ENCODE measurements at regions not wholly inside any gene's neighbourhood (a gene's known extent, or its start where the extent isn't known, plus 50 kb on each side); places are given as distances from the start of the nearest gene placed in this dataset.

DNA sequence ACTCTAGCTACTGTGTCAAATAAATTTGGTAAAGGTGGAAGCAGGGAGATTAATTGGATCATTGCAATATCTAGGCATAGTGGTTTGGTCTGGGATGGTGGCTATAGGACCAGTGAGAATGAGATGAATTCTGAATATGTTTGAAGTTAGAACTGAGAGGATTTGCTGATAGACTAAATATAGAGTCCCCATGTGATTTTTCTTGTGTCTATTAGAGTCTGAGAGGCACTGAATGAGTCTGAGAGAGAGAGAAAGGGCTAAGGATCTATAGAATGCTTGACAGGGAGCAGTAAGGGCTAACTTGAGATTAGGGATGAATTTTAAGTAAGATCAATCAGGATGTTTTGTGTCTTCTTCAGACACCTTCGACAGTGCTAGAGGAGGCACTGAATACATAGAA is 77.9 kb upstream of the CHL1 start:
- H3K27ac Mint-ChIP-seq = no peak overlapping the region
- H3K4me3 Mint-ChIP-seq = no peak overlapping the region
- CTCF ChIA-PET = no interaction called here
- peaks cover 3% of the 10 kb centered on the region for H3K27me3 Mint-ChIP-seq (ENCODE audit: low read depth)
- H3K9me3 Mint-ChIP-seq = no peaks in the 10 kb centered on the region
- intact Hi-C loops (cut with micrococcal nuclease) = no loop called here
- no peak for DNase-seq
- H3K36me3 Mint-ChIP-seq (ENCODE audit: low read depth) = no peaks in the 10 kb centered on the region
- H3K4me1 Mint-ChIP-seq (ENCODE audit: low read depth) = no peaks in the 10 kb centered on the region

- intact Hi-C loops (cut with micrococcal nuclease) = no loop called here
- Mint-ChIP-seq H3K4me3 (no peak overlapping the region), H3K36me3 (ENCODE audit: low read depth) (no peaks in the 10 kb centered on the region), H3K27me3 (ENCODE audit: low read depth) (no peaks in the 10 kb centered on the region), H3K4me1 (ENCODE audit: low read depth) (no peaks in the 10 kb centered on the region), H3K9me3 (no peaks in the 10 kb centered on the region), H3K27ac (no peak overlapping the region)
- DNase-seq = no peak
- CTCF ChIA-PET = interaction anchor here (0.6 kb wide), 1 partner anchor 234 kb away, joined by 5 read pairs; no protein-coding TSS in a partner anchor
These were observed 73.2 kb upstream of the CHL1 start for GRCh38 chr3:123341-123740.

GRCh38 chr3:124557-125179 is 71.9 kb upstream of the CHL1 start:
- Mint-ChIP-seq H3K27ac (no peak overlapping the region), H3K4me1 (ENCODE audit: low read depth) (no peaks in the 10 kb centered on the region), H3K4me3 (no peak overlapping the region), H3K36me3 (ENCODE audit: low read depth) (no peaks in the 10 kb centered on the region), H3K9me3 (no peaks in the 10 kb centered on the region), H3K27me3 (ENCODE audit: low read depth) (no peaks in the 10 kb centered on the region)
- no peak for DNase-seq
- intact Hi-C loops (cut with micrococcal nuclease) = no loop called here
- CTCF ChIA-PET = no interaction called here

DNA sequence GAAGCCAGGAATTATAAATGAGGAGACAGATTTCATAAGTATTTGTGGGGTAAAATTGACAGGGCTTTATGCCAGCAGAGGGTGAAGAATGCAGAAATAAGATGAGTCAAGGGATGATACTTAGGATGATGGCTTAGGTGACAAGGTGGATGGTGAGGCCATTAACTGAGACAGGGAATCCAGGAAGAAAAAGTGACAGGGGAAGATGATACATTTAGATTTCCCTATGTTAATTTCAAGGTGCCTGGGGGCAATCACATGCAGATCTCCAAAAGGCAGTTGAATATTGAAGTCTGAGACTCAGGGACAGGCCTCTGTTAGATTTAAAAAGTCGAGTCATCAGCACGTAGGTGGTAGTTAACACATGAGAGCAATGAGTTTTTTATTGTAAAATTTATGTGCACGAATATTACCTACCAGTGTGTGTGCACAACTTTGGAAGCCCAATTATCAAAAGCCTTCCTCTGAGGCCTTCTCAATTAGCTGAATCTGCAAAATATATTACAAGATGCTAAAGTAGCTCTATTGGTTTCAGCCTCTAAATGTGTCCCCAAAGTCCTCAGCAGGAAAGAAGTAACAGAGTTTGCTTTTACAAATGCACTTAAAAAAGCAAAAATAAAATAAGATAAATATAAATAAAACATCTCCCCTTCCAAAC is 67.9 kb upstream of the CHL1 start:
- H3K4me3 Mint-ChIP-seq = no peak overlapping the region
- H3K4me1 Mint-ChIP-seq (ENCODE audit: low read depth) = no peaks in the 10 kb centered on the region
- H3K27me3 Mint-ChIP-seq (ENCODE audit: low read depth) = no peaks in the 10 kb centered on the region
- CTCF ChIA-PET = no interaction called here
- no peak for DNase-seq
- no peaks in the 10 kb centered on the region for H3K36me3 Mint-ChIP-seq (ENCODE audit: low read depth)
- intact Hi-C loops (cut with micrococcal nuclease) = no loop called here
- no peaks in the 10 kb centered on the region for H3K9me3 Mint-ChIP-seq
- no peak overlapping the region for H3K27ac Mint-ChIP-seq

DNA sequence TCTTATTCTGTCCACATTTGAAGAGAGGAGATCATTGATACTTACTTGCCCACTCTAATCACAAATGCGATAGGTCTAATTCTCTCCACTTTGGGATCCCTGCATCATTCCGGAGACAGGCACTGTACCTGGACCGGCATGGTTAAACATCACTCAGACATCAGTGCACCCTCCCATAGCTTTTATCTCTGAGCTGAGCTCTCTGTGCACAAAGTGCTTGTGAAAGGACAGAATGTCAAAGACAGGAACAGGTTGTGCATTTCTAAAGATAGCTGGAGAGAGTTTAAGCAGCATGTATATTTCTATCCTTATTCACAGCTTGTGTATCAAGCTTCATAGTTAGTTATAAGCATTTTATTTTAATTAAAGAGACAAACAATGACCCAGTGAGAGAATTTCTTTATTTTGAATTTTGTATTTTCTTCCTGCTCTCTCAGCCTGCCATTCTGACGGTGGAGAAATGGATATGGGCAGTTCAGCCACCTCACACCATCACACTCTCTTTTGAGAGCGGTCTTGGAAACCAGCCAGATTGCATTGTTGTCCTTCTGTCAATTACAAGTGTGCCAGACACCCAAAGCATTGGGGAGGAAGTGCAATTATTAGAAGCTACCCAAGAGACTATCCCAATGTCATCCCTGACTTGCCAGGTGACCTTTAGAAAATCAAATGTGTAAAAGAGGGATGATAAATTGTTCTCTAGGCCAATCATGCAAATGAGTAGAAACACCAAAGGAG is 65.2 kb upstream of the CHL1 start:
- H3K4me3 Mint-ChIP-seq = no peak overlapping the region
- H3K9me3 Mint-ChIP-seq = no peaks in the 10 kb centered on the region
- H3K27me3 Mint-ChIP-seq (ENCODE audit: low read depth) = no peaks in the 10 kb centered on the region
- CTCF ChIA-PET = no interaction called here
- H3K36me3 Mint-ChIP-seq (ENCODE audit: low read depth) = no peaks in the 10 kb centered on the region
- intact Hi-C loops (cut with micrococcal nuclease) = no loop called here
- no peak overlapping the region for H3K27ac Mint-ChIP-seq
- no peak for DNase-seq
- no peaks in the 10 kb centered on the region for H3K4me1 Mint-ChIP-seq (ENCODE audit: low read depth)

DNA sequence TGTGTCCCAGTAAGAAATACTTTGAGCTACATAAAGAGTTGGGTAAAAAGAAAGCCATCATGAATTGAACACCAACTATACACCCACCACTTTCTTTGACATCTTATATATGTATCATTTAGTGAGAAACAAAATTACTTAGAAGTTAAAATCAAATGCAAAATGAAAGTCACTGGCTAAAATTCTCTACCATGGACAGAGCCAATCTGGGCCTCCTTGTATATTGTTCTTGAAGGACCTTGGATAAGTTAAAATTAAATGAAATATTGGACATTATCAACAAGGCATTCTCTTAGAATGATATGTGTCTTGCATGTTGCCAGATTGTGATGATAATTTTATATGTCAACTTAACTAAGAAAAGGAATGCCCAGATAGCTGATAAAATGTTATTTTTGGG is 64.2 kb upstream of the CHL1 start:
- CTCF ChIA-PET = no interaction called here
- intact Hi-C loops (cut with micrococcal nuclease) = no loop called here
- Mint-ChIP-seq H3K9me3 (no peaks in the 10 kb centered on the region), H3K27me3 (ENCODE audit: low read depth) (no peaks in the 10 kb centered on the region), H3K27ac (no peak overlapping the region), H3K4me1 (ENCODE audit: low read depth) (no peaks in the 10 kb centered on the region), H3K4me3 (no peak overlapping the region), H3K36me3 (ENCODE audit: low read depth) (no peaks in the 10 kb centered on the region)
- no peak for DNase-seq

- CTCF ChIA-PET = no interaction called here
- no peaks in the 10 kb centered on the region for H3K9me3 Mint-ChIP-seq
- intact Hi-C loops (cut with micrococcal nuclease) = no loop called here
- no peak overlapping the region for H3K4me3 Mint-ChIP-seq
- no peaks in the 10 kb centered on the region for H3K27me3 Mint-ChIP-seq (ENCODE audit: low read depth)
- H3K36me3 Mint-ChIP-seq (ENCODE audit: low read depth) = no peaks in the 10 kb centered on the region
- no peak overlapping the region for H3K27ac Mint-ChIP-seq
- no peak for DNase-seq
- no peaks in the 10 kb centered on the region for H3K4me1 Mint-ChIP-seq (ENCODE audit: low read depth)
These were observed 63.7 kb upstream of the CHL1 start for GRCh38 chr3:132904-133303.

GRCh38 chr3:140748-141330 is 55.7 kb upstream of the CHL1 start:
- no peak overlapping the region for H3K4me3 Mint-ChIP-seq
- intact Hi-C loops (cut with micrococcal nuclease) = no loop called here
- H3K9me3 Mint-ChIP-seq = peaks cover 3% of the 10 kb centered on the region
- H3K36me3 Mint-ChIP-seq (ENCODE audit: low read depth) = no peaks in the 10 kb centered on the region
- no peaks in the 10 kb centered on the region for H3K4me1 Mint-ChIP-seq (ENCODE audit: low read depth)
- peaks cover 2% of the 10 kb centered on the region for H3K27me3 Mint-ChIP-seq (ENCODE audit: low read depth)
- CTCF ChIA-PET = no interaction called here
- no peak for DNase-seq
- no peak overlapping the region for H3K27ac Mint-ChIP-seq

Data from activated naive CD4-positive, alpha-beta T cell treated with anti-CD3 and anti-CD28 coated beads for 36 hours (primary cell).